Ascending aorta (tissue), 2 donors: ENCODE measurements at regions not wholly inside any gene's neighbourhood (a gene's known extent, or its start where the extent isn't known, plus 50 kb on each side); places are given as distances from the start of the nearest gene placed in this dataset.

ENCODE experiments used
- DNase-seq, 2 donors: peaks; one replicate each; pipeline ENCODE4 v3.0.0-alpha.2; 2019; ENCODE audit warnings: low spot score in 2 of 2
- H3K27ac ChIP-seq, 2 donors: fragments of 200-600 bp; sonication (generic); one replicate each; pipeline ENCODE4 v1.5.1; 2016 to 2017; ENCODE audit warnings: mild to moderate bottlenecking in 1 of 2
- H3K27me3 ChIP-seq: fragments of 200-600 bp; sonication (generic); one replicate; pipeline ENCODE4 v1.5.1; 2017
- H3K36me3 ChIP-seq, 2 donors: fragments of 200-600 bp; sonication (generic); one replicate each; pipeline ENCODE4 v1.5.1; 2016
- H3K4me1 ChIP-seq, 2 donors: fragments of 200-600 bp; sonication (generic); one replicate each; pipeline ENCODE4 v1.5.1; 2016 to 2017; ENCODE audit warnings: mild to moderate bottlenecking in 1 of 2
- H3K4me3 ChIP-seq, 2 donors: fragments of 200-600 bp; sonication (generic); one replicate each; pipeline ENCODE4 v1.5.1; 2016 to 2017; ENCODE audit warnings: mild to moderate bottlenecking in 1 of 2
- H3K9me3 ChIP-seq, 2 donors: fragments of 200-600 bp; sonication (generic); one replicate each; pipeline ENCODE4 v1.5.1; 2016
- CTCF ChIP-seq, 3 experiments: fragments of 200-600 bp in 2 of 3; fragments of 450-650 bp in 1 of 3; sonication (generic) in 2 of 3; IDR thresholded peaks; one replicate each; pipeline ENCODE4 v1.5.1; 2016 to 2019; ENCODE audit warnings: antibody characterized with exemption in 3 of 3, mild to moderate bottlenecking in 1 of 3, moderate library complexity in 1 of 3
- intact Hi-C: fragments of 100-400 bp; cut with DNase I; formaldehyde crosslinking; loops from one replicate; pipeline ENCODE4 v1.15.1; 2023

GRCh38 chr5:142248853-142249462 lies 75.9 kb downstream of the SPRY4 start:
- intact Hi-C loops = loop anchor here (5.0 kb wide), 1 partner anchor 108 kb away; no protein-coding TSS in a partner anchor
- H3K27me3 ChIP-seq = no peaks in the 10 kb centered on the region
- no peaks in the 10 kb centered on the region for H3K36me3 ChIP-seq
- no peaks in the 10 kb centered on the region for H3K9me3 ChIP-seq
- H3K4me3 ChIP-seq = peak overlapping the region in 1 of 2 donors; percentile 9
- peak; percentile 28 to 78 for DNase-seq
- H3K27ac ChIP-seq = peak overlapping the region; percentile 81 to 88
- TF ChIP-seq CTCF (IDR thresholded peaks at IDR 0.05) = no peak
- H3K4me1 ChIP-seq = peaks cover 3 to 42% of the 10 kb centered on the region in 2 donors

- Histone ChIP-seq H3K9me3 (no peaks in the 10 kb centered on the region), H3K36me3 (no peaks in the 10 kb centered on the region), H3K4me1 (peaks cover 3 to 42% of the 10 kb centered on the region in 2 donors), H3K4me3 (no peak overlapping the region), H3K27ac (peak overlapping the region; percentile 81 to 88), H3K27me3 (no peaks in the 10 kb centered on the region)
- no peak for TF ChIP-seq CTCF (IDR thresholded peaks at IDR 0.05)
- DNase-seq = peak; percentile 20 to 90
- intact Hi-C loops = loop anchor here (1.0 to 5.0 kb wide), 4 partner anchors 30 to 111 kb away; partner anchors contain the start of gene SPRY4
These were observed 78.6 kb downstream of the SPRY4 start for GRCh38 chr5:142246258-142246657.

- Histone ChIP-seq H3K36me3 (no peaks in the 10 kb centered on the region), H3K9me3 (no peaks in the 10 kb centered on the region), H3K4me3 (no peak overlapping the region), H3K27me3 (no peaks in the 10 kb centered on the region), H3K4me1 (peaks cover 3 to 42% of the 10 kb centered on the region in 2 donors), H3K27ac (peak overlapping the region; percentile 81 to 88)
- DNase-seq = no peak
- intact Hi-C loops = loop anchor here (1.0 to 5.0 kb wide), 5 partner anchors 29 to 112 kb away; partner anchors contain the start of gene SPRY4
- no peak for TF ChIP-seq CTCF (IDR thresholded peaks at IDR 0.05)
These were observed 79.0 kb downstream of the SPRY4 start for GRCh38 chr5:142245786-142246185.

GRCh38 chr5:142244440-142244839 lies 80.4 kb downstream of the SPRY4 start:
- H3K4me1 ChIP-seq = peaks cover 0 to 31% of the 10 kb centered on the region in 2 donors
- intact Hi-C loops = loop anchor here (2.0 kb wide), 1 partner anchor 52 kb away; no protein-coding TSS in a partner anchor
- H3K36me3 ChIP-seq = no peaks in the 10 kb centered on the region
- no peak for DNase-seq
- no peak overlapping the region for H3K4me3 ChIP-seq
- H3K27ac ChIP-seq = peak overlapping the region; percentile 81 to 88
- TF ChIP-seq CTCF (IDR thresholded peaks at IDR 0.05) = no peak
- no peaks in the 10 kb centered on the region for H3K27me3 ChIP-seq
- no peaks in the 10 kb centered on the region for H3K9me3 ChIP-seq

GRCh38 chr5:142242272-142242671 lies 82.5 kb downstream of the SPRY4 start:
- intact Hi-C loops = no loop called here
- no peak for DNase-seq
- Histone ChIP-seq H3K27ac (no peak overlapping the region), H3K36me3 (no peaks in the 10 kb centered on the region), H3K27me3 (no peaks in the 10 kb centered on the region), H3K9me3 (no peaks in the 10 kb centered on the region), H3K4me1 (peaks cover 0 to 25% of the 10 kb centered on the region in 2 donors), H3K4me3 (no peak overlapping the region)
- TF ChIP-seq CTCF (IDR thresholded peaks at IDR 0.05) = no peak
